ENCODE measurements at regions not wholly inside any gene's neighbourhood (a gene's known extent, or its start where the extent isn't known, plus 50 kb on each side); places are given as distances from the start of the nearest gene placed in this dataset.

DNA sequence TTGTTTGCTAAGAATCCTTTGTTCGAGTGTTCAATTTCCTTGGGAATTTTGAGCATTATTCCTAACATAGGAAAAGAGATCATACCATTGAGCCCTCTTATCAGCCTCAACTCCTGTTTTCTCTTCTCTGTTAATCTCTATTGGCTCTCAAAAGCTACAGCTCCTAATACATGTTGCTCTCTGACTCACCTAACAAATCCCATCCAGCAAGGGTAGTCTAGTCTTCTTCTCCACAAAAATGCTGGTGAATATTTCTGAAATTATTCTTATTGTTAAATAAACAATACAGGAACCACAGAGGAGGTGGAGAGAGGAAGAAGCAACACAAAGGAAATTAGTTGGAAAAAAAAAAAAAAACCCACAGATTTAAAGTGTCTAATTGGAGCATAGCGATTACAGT, 325.8 kb upstream of the NAALADL2 start:
- Histone ChIP-seq H3K4me1 (ENCODE audit: insufficient read depth, low read length, poor library complexity, severe bottlenecking) (no peaks in the 10 kb centered on the region), H3K27ac (ENCODE audit: low read depth, low read length, poor library complexity, severe bottlenecking) (no peak overlapping the region), H3K27me3 (replicated peaks; ENCODE audit: insufficient read depth, low read depth, low read length, poor library complexity) (no peaks in the 10 kb centered on the region), H3K4me3 (ENCODE audit: low read depth, low read length, poor library complexity, severe bottlenecking) (no peak overlapping the region), H3K9me3 (ENCODE audit: low read depth, low read length, poor library complexity, severe bottlenecking) (no peaks in the 10 kb centered on the region), H3K36me3 (ENCODE audit: insufficient read depth, low read length, poor library complexity, severe bottlenecking) (no peaks in the 10 kb centered on the region)
- POLR2A ChIA-PET (ENCODE audit: low non-redundant PET) = no interaction called here
- TF ChIP-seq EZH2 (IDR thresholded peaks at IDR 0.05; ENCODE audit: borderline replicate concordance, low read depth, low read length, poor library complexity, severe bottlenecking) = no peak
- TF ChIP-seq, protein P1, sequence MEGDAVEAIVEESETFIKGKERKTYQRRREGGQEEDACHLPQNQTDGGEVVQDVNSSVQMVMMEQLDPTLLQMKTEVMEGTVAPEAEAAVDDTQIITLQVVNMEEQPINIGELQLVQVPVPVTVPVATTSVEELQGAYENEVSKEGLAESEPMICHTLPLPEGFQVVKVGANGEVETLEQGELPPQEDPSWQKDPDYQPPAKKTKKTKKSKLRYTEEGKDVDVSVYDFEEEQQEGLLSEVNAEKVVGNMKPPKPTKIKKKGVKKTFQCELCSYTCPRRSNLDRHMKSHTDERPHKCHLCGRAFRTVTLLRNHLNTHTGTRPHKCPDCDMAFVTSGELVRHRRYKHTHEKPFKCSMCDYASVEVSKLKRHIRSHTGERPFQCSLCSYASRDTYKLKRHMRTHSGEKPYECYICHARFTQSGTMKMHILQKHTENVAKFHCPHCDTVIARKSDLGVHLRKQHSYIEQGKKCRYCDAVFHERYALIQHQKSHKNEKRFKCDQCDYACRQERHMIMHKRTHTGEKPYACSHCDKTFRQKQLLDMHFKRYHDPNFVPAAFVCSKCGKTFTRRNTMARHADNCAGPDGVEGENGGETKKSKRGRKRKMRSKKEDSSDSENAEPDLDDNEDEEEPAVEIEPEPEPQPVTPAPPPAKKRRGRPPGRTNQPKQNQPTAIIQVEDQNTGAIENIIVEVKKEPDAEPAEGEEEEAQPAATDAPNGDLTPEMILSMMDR (conservative IDR thresholded peaks at IDR 0.05; ENCODE audit: low read depth, low read length) = no peak
- DNase-seq (ENCODE audit: low spot score) = no peak
- no TSS peak for BruUV-seq (replicated peaks)
- intact Hi-C loops (cut with micrococcal nuclease; ENCODE audit: unreplicated experiment) = no loop called here
- CTCF ChIA-PET = no interaction called here

DNA sequence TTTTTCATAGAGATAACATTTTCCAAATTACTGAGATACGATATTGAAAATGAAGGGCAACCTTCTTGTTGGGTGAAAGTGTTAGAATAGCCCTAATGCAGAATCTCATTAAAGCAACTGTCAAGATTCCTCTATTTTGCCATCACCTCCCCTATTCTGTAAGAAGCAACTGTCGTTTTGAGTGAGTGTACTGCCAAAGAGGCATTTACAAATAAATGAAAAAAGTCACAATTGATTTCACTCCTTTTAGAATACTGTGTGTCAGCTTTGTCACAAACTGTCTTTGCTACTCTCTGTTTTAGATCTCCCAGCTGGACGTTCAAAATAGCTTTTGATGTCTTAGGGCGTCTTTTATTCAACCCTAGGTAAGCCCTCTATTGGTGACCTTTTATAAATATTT, 322.8 kb upstream of the NAALADL2 start:
- no peaks in the 10 kb centered on the region for H3K9me3 ChIP-seq (ENCODE audit: low read depth, low read length, poor library complexity, severe bottlenecking)
- no peak for TF ChIP-seq EZH2 (IDR thresholded peaks at IDR 0.05; ENCODE audit: borderline replicate concordance, low read depth, low read length, poor library complexity, severe bottlenecking)
- TF ChIP-seq, protein P1 (conservative IDR thresholded peaks at IDR 0.05; ENCODE audit: low read depth, low read length) = no peak
- no peak overlapping the region for H3K4me3 ChIP-seq (ENCODE audit: low read depth, low read length, poor library complexity, severe bottlenecking)
- no TSS peak for BruUV-seq (replicated peaks)
- no peaks in the 10 kb centered on the region for H3K4me1 ChIP-seq (ENCODE audit: insufficient read depth, low read length, poor library complexity, severe bottlenecking)
- H3K27ac ChIP-seq (ENCODE audit: low read depth, low read length, poor library complexity, severe bottlenecking) = no peak overlapping the region
- ChIA-PET CTCF (no interaction called here), POLR2A (ENCODE audit: low non-redundant PET) (no interaction called here)
- no peaks in the 10 kb centered on the region for H3K27me3 ChIP-seq (replicated peaks; ENCODE audit: insufficient read depth, low read depth, low read length, poor library complexity)
- DNase-seq (ENCODE audit: low spot score) = no peak
- intact Hi-C loops (cut with micrococcal nuclease; ENCODE audit: unreplicated experiment) = no loop called here
- no peaks in the 10 kb centered on the region for H3K36me3 ChIP-seq (ENCODE audit: insufficient read depth, low read length, poor library complexity, severe bottlenecking)

DNA sequence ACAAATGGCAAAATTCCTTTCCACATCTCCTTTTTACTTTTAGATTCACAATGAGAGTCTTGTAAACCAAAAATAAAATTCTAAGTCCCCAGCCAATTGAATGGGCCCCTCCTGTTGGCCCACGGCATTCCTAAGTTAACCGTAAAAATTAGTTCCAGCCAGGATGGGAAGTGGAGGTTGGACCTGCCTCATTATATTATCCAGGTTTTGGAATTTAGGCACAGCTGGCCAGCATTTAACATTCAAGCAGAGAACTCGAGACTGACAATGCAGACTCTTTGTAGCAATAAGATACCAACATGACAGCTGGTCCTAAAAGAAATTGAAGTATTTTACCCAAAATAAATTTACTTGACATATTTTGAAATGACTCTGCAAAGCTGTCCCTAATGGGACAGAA, 321.0 kb upstream of the NAALADL2 start:
- no peak for TF ChIP-seq EZH2 (IDR thresholded peaks at IDR 0.05; ENCODE audit: borderline replicate concordance, low read depth, low read length, poor library complexity, severe bottlenecking)
- TF ChIP-seq, protein P1 (conservative IDR thresholded peaks at IDR 0.05; ENCODE audit: low read depth, low read length) = no peak
- CTCF ChIA-PET = no interaction called here
- Histone ChIP-seq H3K4me1 (ENCODE audit: insufficient read depth, low read length, poor library complexity, severe bottlenecking) (no peaks in the 10 kb centered on the region), H3K27ac (ENCODE audit: low read depth, low read length, poor library complexity, severe bottlenecking) (no peak overlapping the region), H3K27me3 (replicated peaks; ENCODE audit: insufficient read depth, low read depth, low read length, poor library complexity) (no peaks in the 10 kb centered on the region), H3K9me3 (ENCODE audit: low read depth, low read length, poor library complexity, severe bottlenecking) (no peaks in the 10 kb centered on the region), H3K4me3 (ENCODE audit: low read depth, low read length, poor library complexity, severe bottlenecking) (no peak overlapping the region), H3K36me3 (ENCODE audit: insufficient read depth, low read length, poor library complexity, severe bottlenecking) (no peaks in the 10 kb centered on the region)
- DNase-seq (ENCODE audit: low spot score) = no peak
- BruUV-seq (replicated peaks) = no TSS peak
- intact Hi-C loops (cut with micrococcal nuclease; ENCODE audit: unreplicated experiment) = no loop called here
- POLR2A ChIA-PET (ENCODE audit: low non-redundant PET) = no interaction called here

Measured in A673 (cell line).